Ishikawa (cell line): ENCODE measurements at regions not wholly inside any gene's neighbourhood (a gene's known extent, or its start where the extent isn't known, plus 50 kb on each side); places are given as distances from the start of the nearest gene placed in this dataset.

Experiments used
- CEBPB ChIP-seq: IDR thresholded peaks from 2 replicates; pipeline ENCODE4 v1.6.1; 2012
- CREB1 ChIP-seq: IDR thresholded peaks from 2 replicates; pipeline ENCODE4 v1.6.1; 2012; ENCODE audit warnings: low read depth
- EGR1 ChIP-seq: IDR thresholded peaks from 2 replicates; pipeline ENCODE4 v1.6.1; 2012
- EP300 ChIP-seq: IDR thresholded peaks from 2 replicates; pipeline ENCODE4 v1.6.1; 2012; ENCODE audit warnings: borderline replicate concordance
- FOXM1 ChIP-seq: IDR thresholded peaks from 2 replicates; pipeline ENCODE4 v1.6.1; 2012; ENCODE audit warnings: low read depth, borderline replicate concordance
- NFIC ChIP-seq: IDR thresholded peaks from 2 replicates; pipeline ENCODE4 v1.6.1; 2012
- RAD21 ChIP-seq: IDR thresholded peaks from 2 replicates; pipeline ENCODE4 v1.6.1; 2012; ENCODE audit warnings: low read depth
- TAF1 ChIP-seq: IDR thresholded peaks from 2 replicates; pipeline ENCODE4 v1.6.1; 2012; ENCODE audit warnings: low read depth, mild to moderate bottlenecking
- TCF12 ChIP-seq: IDR thresholded peaks from 2 replicates; pipeline ENCODE4 v1.6.1; 2012; ENCODE audit warnings: low read depth
- TEAD4 ChIP-seq: IDR thresholded peaks from 2 replicates; pipeline ENCODE4 v1.6.1; 2012
- YY1 ChIP-seq: IDR thresholded peaks from 2 replicates; pipeline ENCODE4 v1.6.1; 2012; ENCODE audit warnings: low read depth
- ZBTB7A ChIP-seq: IDR thresholded peaks from 2 replicates; pipeline ENCODE4 v1.6.1; 2012; ENCODE audit warnings: low read depth
- TF ChIP-seq, protein P1 (sequence below): IDR thresholded peaks from 2 replicates; pipeline ENCODE4 v1.6.1; 2012; ENCODE audit warnings: low read depth, mild to moderate bottlenecking
- TF ChIP-seq, protein P2 (sequence below): IDR thresholded peaks from 2 replicates; pipeline ENCODE4 v1.6.1; 2012
- TF ChIP-seq, protein P3 (sequence below): IDR thresholded peaks from 2 replicates; pipeline ENCODE4 v1.6.1; 2012

DNA sequence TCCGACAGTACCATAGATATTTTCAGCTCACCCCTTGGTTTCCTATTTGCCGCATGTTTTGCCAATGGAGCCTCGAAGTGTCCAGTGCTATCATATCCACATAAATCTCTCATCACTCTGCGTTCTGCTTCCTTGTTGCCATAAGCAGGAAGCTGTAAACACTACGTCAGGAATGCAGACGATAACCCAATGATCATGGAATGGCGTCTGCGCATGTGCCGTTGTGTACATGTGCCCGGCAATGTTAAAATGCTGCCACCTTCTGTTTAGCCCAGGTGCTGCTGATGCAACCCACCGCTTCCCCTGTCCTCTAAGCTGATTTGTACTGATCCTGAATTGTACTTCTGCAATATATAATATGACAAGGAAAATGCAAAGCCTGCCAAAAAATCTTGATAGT, 607.5 kb downstream of the HDGFL1 start:
- TF ChIP-seq EP300, result no peak
- TF ChIP-seq TAF1, result no peak
- TF ChIP-seq NFIC, result no peak
- TF ChIP-seq FOXM1, result no peak
- TF ChIP-seq TCF12, result no peak
- no peak for TF ChIP-seq TEAD4
- TF ChIP-seq, protein P1, sequence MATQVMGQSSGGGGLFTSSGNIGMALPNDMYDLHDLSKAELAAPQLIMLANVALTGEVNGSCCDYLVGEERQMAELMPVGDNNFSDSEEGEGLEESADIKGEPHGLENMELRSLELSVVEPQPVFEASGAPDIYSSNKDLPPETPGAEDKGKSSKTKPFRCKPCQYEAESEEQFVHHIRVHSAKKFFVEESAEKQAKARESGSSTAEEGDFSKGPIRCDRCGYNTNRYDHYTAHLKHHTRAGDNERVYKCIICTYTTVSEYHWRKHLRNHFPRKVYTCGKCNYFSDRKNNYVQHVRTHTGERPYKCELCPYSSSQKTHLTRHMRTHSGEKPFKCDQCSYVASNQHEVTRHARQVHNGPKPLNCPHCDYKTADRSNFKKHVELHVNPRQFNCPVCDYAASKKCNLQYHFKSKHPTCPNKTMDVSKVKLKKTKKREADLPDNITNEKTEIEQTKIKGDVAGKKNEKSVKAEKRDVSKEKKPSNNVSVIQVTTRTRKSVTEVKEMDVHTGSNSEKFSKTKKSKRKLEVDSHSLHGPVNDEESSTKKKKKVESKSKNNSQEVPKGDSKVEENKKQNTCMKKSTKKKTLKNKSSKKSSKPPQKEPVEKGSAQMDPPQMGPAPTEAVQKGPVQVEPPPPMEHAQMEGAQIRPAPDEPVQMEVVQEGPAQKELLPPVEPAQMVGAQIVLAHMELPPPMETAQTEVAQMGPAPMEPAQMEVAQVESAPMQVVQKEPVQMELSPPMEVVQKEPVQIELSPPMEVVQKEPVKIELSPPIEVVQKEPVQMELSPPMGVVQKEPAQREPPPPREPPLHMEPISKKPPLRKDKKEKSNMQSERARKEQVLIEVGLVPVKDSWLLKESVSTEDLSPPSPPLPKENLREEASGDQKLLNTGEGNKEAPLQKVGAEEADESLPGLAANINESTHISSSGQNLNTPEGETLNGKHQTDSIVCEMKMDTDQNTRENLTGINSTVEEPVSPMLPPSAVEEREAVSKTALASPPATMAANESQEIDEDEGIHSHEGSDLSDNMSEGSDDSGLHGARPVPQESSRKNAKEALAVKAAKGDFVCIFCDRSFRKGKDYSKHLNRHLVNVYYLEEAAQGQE, result no peak
- no peak for TF ChIP-seq YY1
- no peak for TF ChIP-seq RAD21
- TF ChIP-seq, protein P2, sequence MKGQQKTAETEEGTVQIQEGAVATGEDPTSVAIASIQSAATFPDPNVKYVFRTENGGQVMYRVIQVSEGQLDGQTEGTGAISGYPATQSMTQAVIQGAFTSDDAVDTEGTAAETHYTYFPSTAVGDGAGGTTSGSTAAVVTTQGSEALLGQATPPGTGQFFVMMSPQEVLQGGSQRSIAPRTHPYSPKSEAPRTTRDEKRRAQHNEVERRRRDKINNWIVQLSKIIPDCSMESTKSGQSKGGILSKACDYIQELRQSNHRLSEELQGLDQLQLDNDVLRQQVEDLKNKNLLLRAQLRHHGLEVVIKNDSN, result no peak
- no peak for TF ChIP-seq ZBTB7A
- TF ChIP-seq CREB1, result no peak
- no peak for TF ChIP-seq EGR1
- no peak for TF ChIP-seq CEBPB
- TF ChIP-seq, protein P3, sequence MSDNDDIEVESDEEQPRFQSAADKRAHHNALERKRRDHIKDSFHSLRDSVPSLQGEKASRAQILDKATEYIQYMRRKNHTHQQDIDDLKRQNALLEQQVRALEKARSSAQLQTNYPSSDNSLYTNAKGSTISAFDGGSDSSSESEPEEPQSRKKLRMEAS, result no peak

DNA sequence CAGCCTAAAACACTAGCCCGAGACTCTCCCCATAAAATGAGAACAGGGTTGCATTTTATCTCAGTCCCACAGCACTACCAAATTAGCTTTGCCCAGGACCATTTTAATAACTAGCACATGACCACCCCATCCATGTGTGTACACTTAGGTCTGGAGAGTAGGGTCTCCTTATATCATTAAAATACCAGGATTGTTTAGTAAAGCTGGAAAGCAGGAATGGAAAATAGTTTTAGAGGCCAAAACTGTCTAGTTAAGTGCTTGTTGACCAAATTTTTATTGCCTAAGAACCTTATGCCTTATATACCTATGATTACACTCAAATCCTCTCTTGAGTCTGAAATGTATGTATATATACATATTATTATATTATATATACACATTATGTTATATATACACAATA, 608.4 kb downstream of the HDGFL1 start:
- no peak for TF ChIP-seq FOXM1
- no peak for TF ChIP-seq CEBPB
- TF ChIP-seq NFIC, result no peak
- TF ChIP-seq YY1, result no peak
- TF ChIP-seq, protein P1, result no peak
- TF ChIP-seq, protein P2, result no peak
- no peak for TF ChIP-seq RAD21
- no peak for TF ChIP-seq EP300
- no peak for TF ChIP-seq EGR1
- TF ChIP-seq TAF1, result no peak
- no peak for TF ChIP-seq CREB1

DNA sequence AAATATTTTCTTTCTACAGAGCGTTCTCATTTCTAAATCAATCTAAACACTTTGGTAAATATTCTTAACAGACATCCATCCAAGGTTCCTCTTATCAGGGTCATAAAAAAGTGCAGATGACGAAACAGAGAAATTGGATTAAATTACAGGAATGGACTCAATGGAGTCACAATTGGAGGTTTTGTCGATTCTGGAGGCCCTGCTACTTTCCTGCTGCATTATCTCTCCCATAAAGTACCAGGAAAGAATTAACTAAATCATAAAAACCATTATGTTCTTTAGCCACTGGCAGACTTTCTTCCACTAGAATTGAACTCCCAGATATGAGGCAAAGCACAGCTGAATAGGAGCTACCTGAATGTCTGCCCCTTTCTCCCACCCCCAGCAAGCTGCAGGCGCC, 610.6 kb downstream of the HDGFL1 start:
- TF ChIP-seq, protein P3, result no peak
- no peak for TF ChIP-seq TAF1
- TF ChIP-seq CEBPB, result no peak
- no peak for TF ChIP-seq YY1
- TF ChIP-seq, protein P2, result no peak
- no peak for TF ChIP-seq EP300
- TF ChIP-seq, protein P1, result no peak
- no peak for TF ChIP-seq TEAD4
- no peak for TF ChIP-seq CREB1
- TF ChIP-seq NFIC, result no peak
- no peak for TF ChIP-seq TCF12
- TF ChIP-seq RAD21, result no peak
- no peak for TF ChIP-seq ZBTB7A
- no peak for TF ChIP-seq FOXM1
- TF ChIP-seq EGR1, result no peak

DNA sequence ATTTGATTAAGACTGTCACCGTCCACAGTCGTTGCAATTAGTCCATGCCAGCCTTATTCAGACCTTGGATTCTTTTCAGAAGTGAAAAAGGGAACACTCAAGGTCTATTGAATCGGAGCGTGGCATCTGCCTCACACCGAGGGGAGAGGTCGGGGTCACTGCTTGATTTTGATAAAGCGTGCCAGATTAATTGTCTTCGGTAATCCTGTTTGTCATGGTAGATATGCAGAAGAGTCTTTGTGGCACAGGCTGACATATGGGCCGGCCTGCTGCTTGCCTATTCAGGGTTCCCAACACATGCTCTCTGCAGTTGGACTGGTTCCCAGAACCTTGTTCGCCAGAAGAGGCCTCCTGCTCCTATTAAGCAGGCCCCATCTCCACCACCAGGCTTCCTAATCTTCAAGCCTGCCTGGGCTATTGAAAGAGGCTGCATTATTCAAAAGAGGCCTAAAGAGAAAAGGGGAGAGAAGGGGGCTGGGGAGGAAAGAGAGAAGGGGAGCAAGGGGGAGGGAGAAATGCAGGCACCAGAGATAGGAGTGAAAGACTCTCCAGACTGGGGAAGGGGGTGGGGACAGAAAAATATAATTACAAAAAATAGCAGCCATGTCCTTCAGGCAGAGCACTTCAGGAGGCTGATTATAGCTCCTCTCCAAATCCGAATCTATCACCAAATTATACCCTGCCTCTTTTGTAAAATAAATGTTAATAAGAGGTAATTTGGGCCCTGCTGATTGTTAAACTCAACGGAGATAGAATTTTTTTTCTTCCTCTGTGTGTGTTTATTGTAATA, 611.3 kb downstream of the HDGFL1 start:
- TF ChIP-seq FOXM1 (no peak), CEBPB (no peak), TEAD4 (no peak), CREB1 (no peak), ZBTB7A (no peak), TCF12 (no peak), EP300 (no peak), TAF1 (no peak), YY1 (no peak), RAD21 (no peak), EGR1 (no peak), NFIC (no peak)
- TF ChIP-seq, protein P3, result no peak
- TF ChIP-seq, protein P2, result no peak
- TF ChIP-seq, protein P1, result no peak
